PC-3 (cell line): ENCODE measurements at regions not wholly inside any gene's neighbourhood (a gene's known extent, or its start where the extent isn't known, plus 50 kb on each side); places are given as distances from the start of the nearest gene placed in this dataset.

ENCODE experiments used
- ATAC-seq: fragments of 200-7000 bp; cut with Tn5 transposase; 2 replicates; pipeline ENCODE4 v1.9.1; 2020; ENCODE audit warnings: mild to moderate bottlenecking, moderate library complexity
- BruUV-seq: library from RNA; stranded (reverse); fragments of 400-500 nt; replicated peaks from 2 replicates; lab custom pipeline; 2021; lab: Mats Ljungman, UMichigan
- CTCF ChIA-PET: fragments of 300-600 bp; sonication (Branson Sonifier 250); formaldehyde crosslinking; loops from one replicate; lab custom pipeline; 2022; ENCODE audit warnings: antibody characterized with exemption; lab: Charles Lee
- POLR2A ChIA-PET: fragments of 300-600 bp; sonication (Branson Sonifier 250); formaldehyde crosslinking; loops from one replicate; lab custom pipeline; 2022; ENCODE audit warnings: antibody characterized with exemption; ENCODE audit not compliant: unreplicated experiment; lab: Charles Lee
- DNase-seq: peaks from one replicate; pipeline ENCODE4 v3.0.0-alpha.2; 2015
- H2AFZ ChIP-seq: fragments of 300-600 bp; sonication (generic); 2 replicates; pipeline ENCODE4 v1.6.0; 2016; ENCODE audit warnings: antibody characterized with exemption, low read length
- H3F3A ChIP-seq: fragments of 300-600 bp; sonication (generic); one replicate; pipeline ENCODE4 v1.6.0; 2017; ENCODE audit warnings: antibody characterized with exemption, low read length, control low read depth, mild to moderate bottlenecking; ENCODE audit not compliant: unreplicated experiment
- H3K27ac ChIP-seq: fragments of 300-600 bp; sonication (generic); 2 replicates; pipeline ENCODE4 v1.5.1; 2016; ENCODE audit warnings: mild to moderate bottlenecking, low read length
- H3K27me3 ChIP-seq: fragments of 300-600 bp; sonication (generic); 2 replicates; pipeline ENCODE4 v1.6.1; 2016; ENCODE audit warnings: low read length, mixed read lengths
- H3K36me3 ChIP-seq: fragments of 300-600 bp; sonication (generic); 2 replicates; pipeline ENCODE4 v1.6.1; 2016; ENCODE audit warnings: low read depth, mixed run types, low read length, mixed read lengths
- H3K4me1 ChIP-seq: fragments of 300-600 bp; sonication (generic); 2 replicates; pipeline ENCODE4 v1.5.1; 2016; ENCODE audit warnings: low read length; ENCODE audit not compliant: insufficient read depth
- H3K4me2 ChIP-seq: fragments of 300-600 bp; sonication (generic); 2 replicates; pipeline ENCODE4 v1.6.0; 2016; ENCODE audit warnings: low read length
- H3K4me3 ChIP-seq: fragments of 300-600 bp; sonication (generic); 2 replicates; pipeline ENCODE4 v1.5.1; 2016; ENCODE audit warnings: mild to moderate bottlenecking, low read length, mixed read lengths
- H3K79me2 ChIP-seq: fragments of 300-600 bp; sonication (generic); 2 replicates; pipeline ENCODE4 v1.6.1; 2017; ENCODE audit warnings: low read length, mixed read lengths
- H3K9ac ChIP-seq: fragments of 300-600 bp; sonication (generic); 2 replicates; pipeline ENCODE4 v1.6.0; 2016; ENCODE audit warnings: mild to moderate bottlenecking, low read length
- H3K9me2 ChIP-seq: fragments of 300-600 bp; sonication (generic); replicated peaks from 2 replicates; pipeline ENCODE4 v1.6.1; 2016; ENCODE audit warnings: mixed run types, low read length, mixed read lengths
- H3K9me3 ChIP-seq: fragments of 300-600 bp; sonication (generic); 2 replicates; pipeline ENCODE4 v1.6.1; 2016; ENCODE audit warnings: low read length, mixed read lengths
- H4K20me1 ChIP-seq: fragments of 300-600 bp; sonication (generic); 2 replicates; pipeline ENCODE4 v1.6.1; 2016; ENCODE audit warnings: low read length, mixed read lengths
- CTCF ChIP-seq: fragments of 300-600 bp; sonication (generic); conservative IDR thresholded peaks from 2 replicates; pipeline ENCODE4 v1.5.1; 2017; ENCODE audit warnings: antibody characterized with exemption, low read depth, mild to moderate bottlenecking, low read length
- EZH2 ChIP-seq: fragments of 300-600 bp; sonication (generic); IDR thresholded peaks from one replicate; pipeline ENCODE4 v1.6.1; 2017; ENCODE audit warnings: antibody characterized with exemption, mild to moderate bottlenecking, low read length; ENCODE audit not compliant: unreplicated experiment
- EZH2phosphoT487 ChIP-seq: fragments of 300-600 bp; sonication (generic); IDR thresholded peaks from 2 replicates; pipeline ENCODE4 v1.6.1; 2018; ENCODE audit warnings: mild to moderate bottlenecking, antibody characterized with exemption, low read length, borderline replicate concordance
- intact Hi-C: fragments of 100-400 bp; cut with micrococcal nuclease; formaldehyde crosslinking; loops from 2 replicates; pipeline ENCODE4 v1.9.0; 2023

- H2AFZ ChIP-seq: no peak overlapping the region
- H3K27me3 ChIP-seq: no peaks in the 10 kb centered on the region
- H3K9me2 ChIP-seq: no peaks in the 10 kb centered on the region
- no peak overlapping the region for H3K27ac ChIP-seq
- no TSS peak for BruUV-seq
- TF ChIP-seq EZH2 (no peak), CTCF (no peak), EZH2phosphoT487 (no peak)
- no peak overlapping the region for H3K4me2 ChIP-seq
- ATAC-seq (no peak), DNase-seq (no peak)
- peaks cover 26% of the 10 kb centered on the region for H3K4me1 ChIP-seq
- H3K36me3 ChIP-seq: no peaks in the 10 kb centered on the region
- POLR2A ChIA-PET: no interaction called here
- H4K20me1 ChIP-seq: no peaks in the 10 kb centered on the region
- no peaks in the 10 kb centered on the region for H3K9me3 ChIP-seq
- CTCF ChIA-PET: interaction anchor here (0.7 kb wide), 1 partner anchor 457 kb away, joined by 4 read pairs; no protein-coding TSS in a partner anchor
- intact Hi-C loops: no loop called here
- H3K79me2 ChIP-seq: no peaks in the 10 kb centered on the region
- H3K9ac ChIP-seq: no peak overlapping the region
- no peaks in the 10 kb centered on the region for H3F3A ChIP-seq
- no peak overlapping the region for H3K4me3 ChIP-seq
Measured at GRCh38 chr12:104888892-104889291, 69.2 kb downstream of the SLC41A2 start.

- H3K4me1 ChIP-seq: peaks cover 26% of the 10 kb centered on the region
- H3F3A ChIP-seq: no peaks in the 10 kb centered on the region
- no peak overlapping the region for H3K4me2 ChIP-seq
- no peaks in the 10 kb centered on the region for H3K9me2 ChIP-seq
- no peak overlapping the region for H2AFZ ChIP-seq
- no TSS peak for BruUV-seq
- no peaks in the 10 kb centered on the region for H4K20me1 ChIP-seq
- TF ChIP-seq EZH2phosphoT487: no peak
- no peak for TF ChIP-seq EZH2
- no peak for TF ChIP-seq CTCF
- no peak for DNase-seq
- no peak overlapping the region for H3K27ac ChIP-seq
- CTCF ChIA-PET: no interaction called here
- POLR2A ChIA-PET: interaction anchor here (0.7 kb wide), 1 partner anchor 85 kb away, joined by 6 read pairs; no protein-coding TSS in a partner anchor
- no peaks in the 10 kb centered on the region for H3K36me3 ChIP-seq
- intact Hi-C loops: no loop called here
- H3K79me2 ChIP-seq: no peaks in the 10 kb centered on the region
- ATAC-seq: no peak
- H3K4me3 ChIP-seq: no peak overlapping the region
- no peaks in the 10 kb centered on the region for H3K9me3 ChIP-seq
- H3K9ac ChIP-seq: no peak overlapping the region
- H3K27me3 ChIP-seq: no peaks in the 10 kb centered on the region
Measured at GRCh38 chr12:104888481-104888880, 69.6 kb downstream of the SLC41A2 start.

GRCh38 chr12:104887452-104887851, 70.6 kb downstream of the SLC41A2 start:
- DNase-seq (no peak), ATAC-seq (no peak)
- Histone ChIP-seq H3K4me2 (peak overlapping the region; percentile 59), H3K36me3 (no peaks in the 10 kb centered on the region), H3K27ac (peak overlapping the region; percentile 51; the same call in 1 of the 2 replicates), H4K20me1 (no peaks in the 10 kb centered on the region), H3K9me3 (no peaks in the 10 kb centered on the region), H2AFZ (no peak overlapping the region), H3K4me3 (no peak overlapping the region), H3K79me2 (no peaks in the 10 kb centered on the region), H3K4me1 (peaks cover 26% of the 10 kb centered on the region), H3K9me2 (no peaks in the 10 kb centered on the region), H3K27me3 (no peaks in the 10 kb centered on the region), H3K9ac (no peak overlapping the region), H3F3A (no peaks in the 10 kb centered on the region)
- no TSS peak for BruUV-seq
- TF ChIP-seq EZH2: no peak
- TF ChIP-seq CTCF: no peak
- no peak for TF ChIP-seq EZH2phosphoT487
- intact Hi-C loops: loop anchor here (2.0 kb wide), 1 partner anchor 69 kb away; no protein-coding TSS in a partner anchor
- ChIA-PET POLR2A (interaction anchor here (0.6 to 0.7 kb wide), 3 partner anchors 24 to 139 kb away, joined by 3 to 4 read pairs (median 3); no protein-coding TSS in a partner anchor), CTCF (interaction anchor here (0.6 kb wide), 1 partner anchor 33 kb away, joined by 3 read pairs; no protein-coding TSS in a partner anchor)
